HEK293 (cell line): ENCODE measurements at regions not wholly inside any gene's neighbourhood (a gene's known extent, or its start where the extent isn't known, plus 50 kb on each side); places are given as distances from the start of the nearest gene placed in this dataset.

Source experiments
- CTCF ChIA-PET: fragments of 350-600 bp; formaldehyde crosslinking; extraction: SDS; loops from one replicate; lab custom pipeline; 2021; ENCODE audit warnings: antibody characterized with exemption; lab: Yijun Ruan, JAX
- POLR2A ChIA-PET: fragments of 300-600 bp; formaldehyde crosslinking; extraction: SDS; loops from one replicate; lab custom pipeline; 2020; ENCODE audit warnings: antibody characterized with exemption, inconsistent platforms; lab: Yijun Ruan, JAX
- H3K27ac ChIP-seq: fragments of 200-500 bp; sonication (Bioruptor generic); 2 replicates; pipeline ENCODE4 v1.5.1; 2014; ENCODE audit warnings: low read depth, low read length, control low read depth, inconsistent platforms; ENCODE audit errors: extremely low read depth
- H3K36me3 ChIP-seq, 2 experiments: fragments of 200-500 bp in 1 of 2; sonication (Bioruptor generic) in 1 of 2; 1 replicate in 1 of 2; 2 replicates in 1 of 2; pipeline ENCODE4 v1.5.1; 2014 to 2017; ENCODE audit warnings: inconsistent platforms in 2 of 2, low read length in 2 of 2; ENCODE audit not compliant: control insufficient read depth in 2 of 2, insufficient read depth in 1 of 2
- H3K4me1 ChIP-seq: fragments of 200-500 bp; sonication (Bioruptor generic); 2 replicates; pipeline ENCODE4 v1.5.1; 2014; ENCODE audit warnings: mild to moderate bottlenecking, low read length, inconsistent platforms; ENCODE audit not compliant: control insufficient read depth, insufficient read depth
- H3K4me3 ChIP-seq: 2 replicates; pipeline ENCODE4 v1.5.1; 2011; ENCODE audit warnings: low read depth, mild to moderate bottlenecking, control low read depth, low read length, moderate library complexity
- H3K9me3 ChIP-seq: fragments of 200-500 bp; sonication (Bioruptor generic); 2 replicates; pipeline ENCODE4 v1.5.1; 2014; ENCODE audit warnings: low read depth, low read length, inconsistent platforms; ENCODE audit not compliant: control insufficient read depth, insufficient read depth
- KLF16 ChIP-seq: fragments of 450-650 bp; formaldehyde crosslinking; IDR thresholded peaks from 2 replicates; pipeline ENCODE4 v1.5.1; 2017; ENCODE audit warnings: missing biosample characterization, missing genetic modification characterization
- KLF9 ChIP-seq: fragments of 450-650 bp; formaldehyde crosslinking; IDR thresholded peaks from 2 replicates; pipeline ENCODE4 v1.5.1; 2016; ENCODE audit warnings: missing biosample characterization, missing genetic modification characterization, low read depth
- SALL2 ChIP-seq: fragments of 450-650 bp; formaldehyde crosslinking; IDR thresholded peaks from 2 replicates; pipeline ENCODE4 v1.5.0; 2017; ENCODE audit warnings: missing biosample characterization, mild to moderate bottlenecking, missing genetic modification characterization, borderline replicate concordance
- YY1 ChIP-seq: fragments of 450-650 bp; formaldehyde crosslinking; IDR thresholded peaks from 2 replicates; pipeline ENCODE4 v1.5.1; 2018; ENCODE audit warnings: missing biosample characterization, missing genetic modification characterization
- ZNF169 ChIP-seq: fragments of 450-650 bp; formaldehyde crosslinking; IDR thresholded peaks from 2 replicates; pipeline ENCODE4 v1.5.1; 2016; ENCODE audit warnings: missing biosample characterization, missing genetic modification characterization
- ZNF23 ChIP-seq: fragments of 450-650 bp; formaldehyde crosslinking; IDR thresholded peaks from 2 replicates; pipeline ENCODE4 v1.5.1; 2016; ENCODE audit warnings: missing biosample characterization, missing genetic modification characterization, borderline replicate concordance
- ZNF311 ChIP-seq: fragments of 450-650 bp; formaldehyde crosslinking; IDR thresholded peaks from 2 replicates; pipeline ENCODE4 v1.5.1; 2017; ENCODE audit warnings: missing biosample characterization, missing genetic modification characterization, borderline replicate concordance
- ZNF404 ChIP-seq: fragments of 450-650 bp; formaldehyde crosslinking; IDR thresholded peaks from 2 replicates; pipeline ENCODE4 v1.5.1; 2017; ENCODE audit warnings: missing biosample characterization, missing genetic modification characterization
- ZNF529 ChIP-seq: fragments of 450-650 bp; formaldehyde crosslinking; IDR thresholded peaks from 2 replicates; pipeline ENCODE4 v1.5.1; 2017; ENCODE audit warnings: missing genetic modification characterization, missing biosample characterization; ENCODE audit not compliant: insufficient replicate concordance
- ZNF530 ChIP-seq: fragments of 450-650 bp; formaldehyde crosslinking; IDR thresholded peaks from 2 replicates; pipeline ENCODE4 v1.5.1; 2016; ENCODE audit warnings: low read depth, missing biosample characterization, missing genetic modification characterization
- ZNF549 ChIP-seq: fragments of 450-650 bp; IDR thresholded peaks from 2 replicates; pipeline ENCODE4 v1.5.1; 2018; ENCODE audit warnings: missing biosample characterization, missing genetic modification characterization, mild to moderate bottlenecking, inconsistent platforms, moderate library complexity
- ZNF558 ChIP-seq: fragments of 450-650 bp; formaldehyde crosslinking; IDR thresholded peaks from 2 replicates; pipeline ENCODE4 v1.5.1; 2016; ENCODE audit warnings: missing biosample characterization, missing genetic modification characterization
- ZNF707 ChIP-seq: fragments of 450-650 bp; formaldehyde crosslinking; IDR thresholded peaks from 2 replicates; pipeline ENCODE4 v1.5.1; 2016; ENCODE audit warnings: missing biosample characterization, missing genetic modification characterization
- TF ChIP-seq, protein P1 (sequence below): fragments of 450-650 bp; formaldehyde crosslinking; IDR thresholded peaks from 2 replicates; pipeline ENCODE4 v1.5.1; 2016; ENCODE audit warnings: missing biosample characterization, missing genetic modification characterization, borderline replicate concordance
- TF ChIP-seq, protein P2 (sequence below): fragments of 450-650 bp; formaldehyde crosslinking; optimal IDR thresholded peaks from 2 replicates; pipeline ENCODE3; 2016; ENCODE audit warnings: missing biosample characterization, mild to moderate bottlenecking, missing genetic modification characterization
- TF ChIP-seq, protein P3 (sequence below): fragments of 450-650 bp; formaldehyde crosslinking; IDR thresholded peaks from 2 replicates; pipeline ENCODE4 v1.5.1; 2017; ENCODE audit warnings: missing biosample characterization, missing genetic modification characterization
- TF ChIP-seq, protein P4 (sequence below): fragments of 450-650 bp; formaldehyde crosslinking; IDR thresholded peaks from 2 replicates; pipeline ENCODE4 v1.5.1; 2016; ENCODE audit warnings: missing biosample characterization, missing genetic modification characterization
- TF ChIP-seq, protein P5 (sequence below): fragments of 450-650 bp; IDR thresholded peaks from 2 replicates; pipeline ENCODE4 v1.5.1; 2018; ENCODE audit warnings: missing biosample characterization, mild to moderate bottlenecking, missing genetic modification characterization

DNA sequence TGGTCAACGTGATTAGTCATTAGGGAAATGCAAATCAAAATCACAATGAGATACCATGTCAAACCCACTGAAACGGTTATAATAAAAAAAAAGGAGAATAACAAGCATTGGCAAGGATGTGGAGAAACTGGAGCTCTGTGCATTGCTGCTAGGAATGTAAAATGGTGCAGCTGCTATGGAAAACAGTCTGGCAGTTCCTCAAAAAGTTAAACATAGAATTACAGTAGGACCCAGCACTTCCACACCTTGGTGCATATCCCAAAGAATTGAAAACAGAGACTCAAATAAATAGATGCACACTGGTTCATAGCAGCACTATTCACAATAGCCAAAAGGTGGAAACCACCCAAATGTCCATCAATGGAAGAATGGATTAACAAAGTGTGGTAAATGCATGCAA is 201.5 kb upstream of the TUT7 start (continued):
- TF ChIP-seq, protein P1, sequence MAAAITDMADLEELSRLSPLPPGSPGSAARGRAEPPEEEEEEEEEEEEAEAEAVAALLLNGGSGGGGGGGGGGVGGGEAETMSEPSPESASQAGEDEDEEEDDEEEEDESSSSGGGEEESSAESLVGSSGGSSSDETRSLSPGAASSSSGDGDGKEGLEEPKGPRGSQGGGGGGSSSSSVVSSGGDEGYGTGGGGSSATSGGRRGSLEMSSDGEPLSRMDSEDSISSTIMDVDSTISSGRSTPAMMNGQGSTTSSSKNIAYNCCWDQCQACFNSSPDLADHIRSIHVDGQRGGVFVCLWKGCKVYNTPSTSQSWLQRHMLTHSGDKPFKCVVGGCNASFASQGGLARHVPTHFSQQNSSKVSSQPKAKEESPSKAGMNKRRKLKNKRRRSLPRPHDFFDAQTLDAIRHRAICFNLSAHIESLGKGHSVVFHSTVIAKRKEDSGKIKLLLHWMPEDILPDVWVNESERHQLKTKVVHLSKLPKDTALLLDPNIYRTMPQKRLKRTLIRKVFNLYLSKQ (tag by site-specific recombination), result no peak
- TF ChIP-seq ZNF707, result no peak
- TF ChIP-seq, protein P2, sequence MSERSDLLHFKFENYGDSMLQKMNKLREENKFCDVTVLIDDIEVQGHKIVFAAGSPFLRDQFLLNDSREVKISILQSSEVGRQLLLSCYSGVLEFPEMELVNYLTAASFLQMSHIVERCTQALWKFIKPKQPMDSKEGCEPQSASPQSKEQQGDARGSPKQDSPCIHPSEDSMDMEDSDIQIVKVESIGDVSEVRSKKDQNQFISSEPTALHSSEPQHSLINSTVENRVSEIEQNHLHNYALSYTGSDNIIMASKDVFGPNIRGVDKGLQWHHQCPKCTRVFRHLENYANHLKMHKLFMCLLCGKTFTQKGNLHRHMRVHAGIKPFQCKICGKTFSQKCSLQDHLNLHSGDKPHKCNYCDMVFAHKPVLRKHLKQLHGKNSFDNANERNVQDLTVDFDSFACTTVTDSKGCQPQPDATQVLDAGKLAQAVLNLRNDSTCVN (tag by site-specific recombination), result no peak
- no peak for TF ChIP-seq ZNF558 (tag by site-specific recombination)
- TF ChIP-seq, protein P3, sequence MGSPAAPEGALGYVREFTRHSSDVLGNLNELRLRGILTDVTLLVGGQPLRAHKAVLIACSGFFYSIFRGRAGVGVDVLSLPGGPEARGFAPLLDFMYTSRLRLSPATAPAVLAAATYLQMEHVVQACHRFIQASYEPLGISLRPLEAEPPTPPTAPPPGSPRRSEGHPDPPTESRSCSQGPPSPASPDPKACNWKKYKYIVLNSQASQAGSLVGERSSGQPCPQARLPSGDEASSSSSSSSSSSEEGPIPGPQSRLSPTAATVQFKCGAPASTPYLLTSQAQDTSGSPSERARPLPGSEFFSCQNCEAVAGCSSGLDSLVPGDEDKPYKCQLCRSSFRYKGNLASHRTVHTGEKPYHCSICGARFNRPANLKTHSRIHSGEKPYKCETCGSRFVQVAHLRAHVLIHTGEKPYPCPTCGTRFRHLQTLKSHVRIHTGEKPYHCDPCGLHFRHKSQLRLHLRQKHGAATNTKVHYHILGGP (tag by site-specific recombination), result no peak
- no peak for TF ChIP-seq SALL2 (tag by site-specific recombination)
- no peak for TF ChIP-seq ZNF549 (tag by site-specific recombination)
- no peak for TF ChIP-seq ZNF404 (tag by site-specific recombination)
- TF ChIP-seq, protein P4, sequence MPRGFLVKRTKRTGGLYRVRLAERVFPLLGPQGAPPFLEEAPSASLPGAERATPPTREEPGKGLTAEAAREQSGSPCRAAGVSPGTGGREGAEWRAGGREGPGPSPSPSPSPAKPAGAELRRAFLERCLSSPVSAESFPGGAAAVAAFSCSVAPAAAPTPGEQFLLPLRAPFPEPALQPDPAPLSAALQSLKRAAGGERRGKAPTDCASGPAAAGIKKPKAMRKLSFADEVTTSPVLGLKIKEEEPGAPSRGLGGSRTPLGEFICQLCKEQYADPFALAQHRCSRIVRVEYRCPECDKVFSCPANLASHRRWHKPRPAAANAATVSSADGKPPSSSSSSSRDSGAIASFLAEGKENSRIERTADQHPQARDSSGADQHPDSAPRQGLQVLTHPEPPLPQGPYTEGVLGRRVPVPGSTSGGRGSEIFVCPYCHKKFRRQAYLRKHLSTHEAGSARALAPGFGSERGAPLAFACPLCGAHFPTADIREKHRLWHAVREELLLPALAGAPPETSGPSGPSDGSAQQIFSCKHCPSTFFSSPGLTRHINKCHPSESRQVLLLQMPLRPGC, result no peak
- TF ChIP-seq ZNF169 (tag by site-specific recombination), result no peak

DNA sequence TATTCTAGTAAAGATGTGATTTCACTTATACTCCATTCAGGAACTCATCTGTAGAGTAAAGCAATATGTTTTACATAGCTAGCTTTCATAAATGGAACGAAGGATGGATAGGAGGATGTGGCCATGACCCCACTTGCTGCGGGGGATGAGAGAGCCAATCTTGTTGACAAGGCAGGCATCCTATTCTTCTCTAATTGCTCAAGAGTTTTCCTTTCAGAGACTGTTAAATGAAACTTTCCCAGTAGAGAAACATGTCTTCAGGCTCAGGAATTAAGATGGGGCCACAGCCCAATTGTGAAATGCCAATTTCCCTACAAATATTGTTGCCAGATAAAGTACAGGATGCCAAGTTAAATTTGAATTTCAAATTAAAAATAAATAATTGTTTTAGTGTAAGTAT is 196.2 kb upstream of the TUT7 start:
- no peaks in the 10 kb centered on the region for H3K36me3 ChIP-seq
- H3K4me3 ChIP-seq, result no peak overlapping the region
- 0 out of 2 replicates have a peak, but pooled peaks cover 2% of the 10 kb centered on the region for H3K4me1 ChIP-seq
- ChIA-PET CTCF (no interaction called here), POLR2A (no interaction called here)
- H3K9me3 ChIP-seq, result no peaks in the 10 kb centered on the region
- no peak overlapping the region for H3K27ac ChIP-seq
- TF ChIP-seq ZNF529 (tag by site-specific recombination), result no peak

DNA sequence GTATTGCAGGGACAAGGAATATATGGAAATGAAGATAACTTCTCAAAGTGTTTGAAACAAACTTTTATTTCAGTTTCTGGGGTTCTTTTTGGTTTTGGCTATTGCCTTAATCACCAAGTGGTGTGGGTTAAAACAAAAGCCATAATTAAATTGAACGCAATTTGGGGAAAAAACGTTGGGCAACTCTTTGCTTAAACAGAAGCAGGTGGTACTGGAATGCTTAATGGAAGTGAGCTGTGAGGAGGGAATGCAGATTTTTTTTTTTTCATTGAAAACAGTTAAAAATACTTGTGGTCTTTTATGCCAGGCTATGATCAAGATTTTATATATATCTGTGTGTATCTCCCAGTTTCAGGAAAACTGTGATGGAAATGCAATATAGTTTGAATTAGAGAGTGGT is 195.7 kb upstream of the TUT7 start:
- CTCF ChIA-PET, result interaction anchor here (1.1 kb wide), 1 partner anchor 410 kb away, joined by 3 read pairs; no protein-coding TSS in a partner anchor

DNA sequence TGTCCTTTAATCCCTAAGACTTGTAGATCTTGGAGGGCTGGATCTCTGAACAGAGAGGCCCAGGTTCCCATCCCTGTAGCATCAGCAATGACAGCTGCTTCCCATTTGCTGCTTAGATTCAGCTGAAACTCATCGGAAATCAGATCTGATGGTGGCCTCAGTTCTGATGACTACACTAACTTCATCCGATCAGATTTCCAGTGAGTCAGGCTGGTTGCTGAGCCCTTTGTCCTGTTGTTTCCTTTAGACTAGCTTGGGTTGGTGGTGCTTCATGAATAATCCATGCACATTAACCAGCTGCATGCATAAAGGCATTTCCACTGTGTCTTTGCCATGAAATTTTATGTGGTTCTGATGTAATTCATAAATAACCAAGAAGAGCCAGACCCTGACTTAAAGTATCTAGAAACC is 195.2 kb upstream of the TUT7 start:
- Histone ChIP-seq H3K36me3 (no peaks in the 10 kb centered on the region), H3K27ac (no peak overlapping the region), H3K4me1 (0 out of 2 replicates have a peak, but pooled peaks cover 2% of the 10 kb centered on the region), H3K9me3 (no peaks in the 10 kb centered on the region), H3K4me3 (no peak overlapping the region)
- CTCF ChIA-PET, result interaction anchor here (1.1 kb wide), 1 partner anchor 410 kb away, joined by 3 read pairs; no protein-coding TSS in a partner anchor
- POLR2A ChIA-PET, result no interaction called here
- TF ChIP-seq SALL2 (tag by site-specific recombination) (no peak), ZNF530 (tag by site-specific recombination) (no peak), YY1 (tag by site-specific recombination) (no peak), ZNF23 (tag by site-specific recombination) (no peak)
- TF ChIP-seq, protein P5, sequence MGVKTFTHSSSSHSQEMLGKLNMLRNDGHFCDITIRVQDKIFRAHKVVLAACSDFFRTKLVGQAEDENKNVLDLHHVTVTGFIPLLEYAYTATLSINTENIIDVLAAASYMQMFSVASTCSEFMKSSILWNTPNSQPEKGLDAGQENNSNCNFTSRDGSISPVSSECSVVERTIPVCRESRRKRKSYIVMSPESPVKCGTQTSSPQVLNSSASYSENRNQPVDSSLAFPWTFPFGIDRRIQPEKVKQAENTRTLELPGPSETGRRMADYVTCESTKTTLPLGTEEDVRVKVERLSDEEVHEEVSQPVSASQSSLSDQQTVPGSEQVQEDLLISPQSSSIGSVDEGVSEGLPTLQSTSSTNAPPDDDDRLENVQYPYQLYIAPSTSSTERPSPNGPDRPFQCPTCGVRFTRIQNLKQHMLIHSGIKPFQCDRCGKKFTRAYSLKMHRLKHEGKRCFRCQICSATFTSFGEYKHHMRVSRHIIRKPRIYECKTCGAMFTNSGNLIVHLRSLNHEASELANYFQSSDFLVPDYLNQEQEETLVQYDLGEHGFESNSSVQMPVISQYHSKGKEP (tag by site-specific recombination), result 0 out of 2 replicates have a peak, but pooled peaks have one; percentile 18

More for the DNA sequence above, 195.7 kb upstream of the TUT7 start:
- Histone ChIP-seq H3K27ac (no peak overlapping the region), H3K9me3 (no peaks in the 10 kb centered on the region), H3K36me3 (no peaks in the 10 kb centered on the region), H3K4me1 (0 out of 2 replicates have a peak, but pooled peaks cover 2% of the 10 kb centered on the region), H3K4me3 (no peak overlapping the region)
- TF ChIP-seq KLF16 (tag by site-specific recombination), result no peak
- TF ChIP-seq KLF9 (tag by site-specific recombination), result no peak
- TF ChIP-seq ZNF311 (tag by site-specific recombination), result no peak
- POLR2A ChIA-PET, result no interaction called here
